Vagina (tissue), 2 donors: ENCODE measurements at regions not wholly inside any gene's neighbourhood (a gene's known extent, or its start where the extent isn't known, plus 50 kb on each side); places are given as distances from the start of the nearest gene placed in this dataset.

ENCODE experiments used
- DNase-seq, 2 donors: peaks; one replicate each; pipeline ENCODE4 v3.0.0-alpha.2; 2017; ENCODE audit errors: extremely low spot score in 2 of 2
- H3K27ac ChIP-seq: fragments of 200-600 bp; sonication (generic); one replicate; pipeline ENCODE4 v1.5.1; 2019
- H3K27me3 ChIP-seq: fragments of 200-600 bp; sonication (generic); one replicate; pipeline ENCODE4 v1.5.1; 2019
- H3K36me3 ChIP-seq, 2 donors: fragments of 200-600 bp; sonication (generic); one replicate each; pipeline ENCODE4 v1.5.1; 2017 to 2019
- H3K4me1 ChIP-seq: fragments of 200-600 bp; sonication (generic); one replicate; pipeline ENCODE4 v1.5.1; 2019
- H3K4me3 ChIP-seq, 2 donors: fragments of 200-600 bp; sonication (generic); 1 replicate in 1 of 2; 2 replicates in 1 of 2; pipeline ENCODE4 v1.5.1; 2016 to 2019
- H3K9me3 ChIP-seq: fragments of 200-600 bp; sonication (generic); one replicate; pipeline ENCODE4 v1.5.1; 2019
- POLR2A ChIP-seq, 2 donors: fragments of 450-650 bp; IDR thresholded peaks; one replicate each; pipeline ENCODE4 v1.6.1; 2017; ENCODE audit warnings: antibody characterized with exemption in 2 of 2, mild to moderate bottlenecking in 2 of 2, moderate library complexity in 2 of 2
- POLR2AphosphoS5 ChIP-seq, 2 donors: sonication (generic); formaldehyde crosslinking; IDR thresholded peaks; one replicate each; pipeline ENCODE4 v1.9.0; 2017; ENCODE audit warnings: antibody characterized with exemption in 2 of 2, mild to moderate bottlenecking in 2 of 2, low read depth in 1 of 2; ENCODE audit not compliant: insufficient read depth in 1 of 2
- intact Hi-C: fragments of 100-400 bp; cut with DNase I; formaldehyde crosslinking; loops from one replicate; pipeline ENCODE4 v1.15.1; 2023
- TF ChIP-seq, protein P1 (sequence below), 3 experiments: fragments of 450-650 bp in 2 of 3; fragments of 200-600 bp in 1 of 3; sonication (generic) in 1 of 3; IDR thresholded peaks; one replicate each; pipeline ENCODE4 v1.5.1; 2017 to 2019; ENCODE audit warnings: antibody characterized with exemption in 3 of 3, mild to moderate bottlenecking in 2 of 3, moderate library complexity in 2 of 3

DNA sequence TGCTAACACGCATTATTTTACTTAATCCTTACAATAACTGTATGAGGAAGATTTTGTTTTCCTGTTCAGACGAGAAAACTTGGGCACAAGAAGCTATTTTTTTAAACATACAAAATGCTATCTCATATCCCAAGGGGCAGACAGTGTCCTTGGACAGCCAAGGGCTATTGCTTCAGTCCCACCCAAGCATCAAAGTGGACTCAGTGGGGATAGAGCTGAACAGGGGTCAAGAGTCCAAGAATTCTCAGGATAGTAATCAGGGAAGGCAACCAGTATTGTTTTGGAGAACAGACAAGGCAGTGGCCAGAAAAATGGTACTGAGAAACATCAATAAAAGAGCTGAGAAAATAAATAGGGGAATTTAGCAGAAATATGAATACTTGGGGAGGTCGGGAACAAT lies 465.7 kb downstream of the PLPP3 start:
- Histone ChIP-seq H3K4me1 (no peaks in the 10 kb centered on the region), H3K36me3 (no peaks in the 10 kb centered on the region), H3K4me3 (no peak overlapping the region), H3K9me3 (peaks cover 6% of the 10 kb centered on the region), H3K27ac (no peak overlapping the region), H3K27me3 (no peaks in the 10 kb centered on the region)
- intact Hi-C loops, result no loop called here
- DNase-seq, result no peak
- TF ChIP-seq POLR2A (IDR thresholded peaks at IDR 0.05), result no peak
- TF ChIP-seq, protein P1, sequence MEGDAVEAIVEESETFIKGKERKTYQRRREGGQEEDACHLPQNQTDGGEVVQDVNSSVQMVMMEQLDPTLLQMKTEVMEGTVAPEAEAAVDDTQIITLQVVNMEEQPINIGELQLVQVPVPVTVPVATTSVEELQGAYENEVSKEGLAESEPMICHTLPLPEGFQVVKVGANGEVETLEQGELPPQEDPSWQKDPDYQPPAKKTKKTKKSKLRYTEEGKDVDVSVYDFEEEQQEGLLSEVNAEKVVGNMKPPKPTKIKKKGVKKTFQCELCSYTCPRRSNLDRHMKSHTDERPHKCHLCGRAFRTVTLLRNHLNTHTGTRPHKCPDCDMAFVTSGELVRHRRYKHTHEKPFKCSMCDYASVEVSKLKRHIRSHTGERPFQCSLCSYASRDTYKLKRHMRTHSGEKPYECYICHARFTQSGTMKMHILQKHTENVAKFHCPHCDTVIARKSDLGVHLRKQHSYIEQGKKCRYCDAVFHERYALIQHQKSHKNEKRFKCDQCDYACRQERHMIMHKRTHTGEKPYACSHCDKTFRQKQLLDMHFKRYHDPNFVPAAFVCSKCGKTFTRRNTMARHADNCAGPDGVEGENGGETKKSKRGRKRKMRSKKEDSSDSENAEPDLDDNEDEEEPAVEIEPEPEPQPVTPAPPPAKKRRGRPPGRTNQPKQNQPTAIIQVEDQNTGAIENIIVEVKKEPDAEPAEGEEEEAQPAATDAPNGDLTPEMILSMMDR (IDR thresholded peaks at IDR 0.05), result no peak

DNA sequence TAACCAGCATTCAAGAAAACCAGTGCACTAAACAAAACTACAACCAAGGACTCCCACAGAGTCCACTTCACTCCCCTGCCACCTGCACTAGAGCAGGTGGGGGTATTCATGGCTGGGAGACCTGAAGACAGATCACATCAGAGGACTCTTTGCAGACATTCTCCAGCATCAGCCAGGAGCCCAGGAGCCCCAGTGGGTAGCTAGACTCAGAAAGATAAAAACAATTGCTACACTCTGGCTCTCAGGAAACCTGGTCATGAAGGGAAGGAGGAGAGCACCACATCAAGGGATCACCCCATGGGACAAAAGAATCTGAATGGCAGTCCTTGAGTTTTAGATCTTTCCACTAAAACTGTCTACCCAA lies 472.1 kb downstream of the PLPP3 start:
- TF ChIP-seq POLR2AphosphoS5 (IDR thresholded peaks at IDR 0.05; ENCODE audit: insufficient read depth in 1 of 2, low read depth in 1 of 2), result no peak
- no peak for TF ChIP-seq POLR2A (IDR thresholded peaks at IDR 0.05)
- TF ChIP-seq, protein P1 (IDR thresholded peaks at IDR 0.05), result no peak
- Histone ChIP-seq H3K36me3 (no peaks in the 10 kb centered on the region), H3K4me3 (no peak overlapping the region), H3K27me3 (no peaks in the 10 kb centered on the region), H3K9me3 (peaks cover 6% of the 10 kb centered on the region), H3K4me1 (no peaks in the 10 kb centered on the region), H3K27ac (no peak overlapping the region)
- intact Hi-C loops, result no loop called here
- no peak for DNase-seq

DNA sequence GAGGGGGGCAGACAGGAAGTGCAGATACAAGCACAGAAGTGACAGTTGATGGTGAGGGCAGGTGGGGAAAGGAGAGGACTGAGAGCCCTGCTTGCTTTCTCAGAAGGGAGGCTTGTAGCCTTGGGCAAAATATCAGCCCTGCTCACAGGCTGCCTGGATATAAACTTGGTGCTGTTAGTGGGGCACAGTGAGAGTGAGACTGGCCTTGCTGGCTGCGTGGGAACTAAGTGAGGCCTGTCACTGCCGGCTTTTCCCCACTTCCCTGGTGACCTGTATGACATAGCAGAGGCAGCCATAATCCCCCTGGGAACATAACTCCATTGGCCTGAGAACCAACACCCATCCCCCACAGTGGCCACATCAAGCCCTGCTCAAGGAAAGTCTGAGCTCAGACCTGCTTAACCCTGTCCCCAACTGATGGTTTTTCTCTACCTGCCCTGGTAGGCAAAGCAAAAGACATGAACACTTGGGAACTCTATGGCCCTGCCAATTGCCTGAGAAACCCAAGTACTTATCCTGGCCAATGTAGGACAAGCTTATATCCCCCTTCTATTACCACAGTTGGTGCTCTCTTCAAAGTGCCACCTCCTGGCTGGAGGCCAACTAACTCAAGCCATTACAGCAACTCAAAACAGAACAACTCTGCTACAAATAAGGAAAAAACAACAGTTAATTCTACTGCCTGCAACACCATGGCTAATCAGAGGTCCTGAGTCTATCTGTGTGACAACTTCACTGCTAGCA lies 472.7 kb downstream of the PLPP3 start:
- Histone ChIP-seq H3K9me3 (peaks cover 4% of the 10 kb centered on the region), H3K4me3 (no peak overlapping the region), H3K27ac (no peak overlapping the region), H3K4me1 (no peaks in the 10 kb centered on the region), H3K36me3 (no peaks in the 10 kb centered on the region), H3K27me3 (no peaks in the 10 kb centered on the region)
- TF ChIP-seq, protein P1 (IDR thresholded peaks at IDR 0.05), result no peak
- no peak for TF ChIP-seq POLR2AphosphoS5 (IDR thresholded peaks at IDR 0.05; ENCODE audit: insufficient read depth in 1 of 2, low read depth in 1 of 2)
- no peak for TF ChIP-seq POLR2A (IDR thresholded peaks at IDR 0.05)
- intact Hi-C loops, result no loop called here
- no peak for DNase-seq

DNA sequence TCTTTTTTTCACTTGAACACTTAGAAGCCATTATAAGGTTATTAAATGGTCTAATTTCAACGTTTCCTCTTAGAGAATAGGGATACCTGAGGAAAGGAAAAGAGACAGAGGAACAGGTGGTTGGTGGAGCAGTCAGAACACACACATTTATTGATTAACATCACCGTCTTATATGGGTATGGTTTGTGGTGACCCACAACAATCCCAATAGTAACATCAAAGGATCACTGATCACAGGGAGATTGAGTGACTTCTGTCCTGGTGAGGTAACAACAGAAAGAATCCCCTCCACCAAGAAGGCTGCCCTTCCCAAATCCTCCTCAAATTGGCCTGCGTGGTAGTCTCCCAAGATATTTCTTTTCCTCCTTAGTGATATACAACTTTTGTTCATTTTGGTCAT lies 474.0 kb downstream of the PLPP3 start:
- H3K4me1 ChIP-seq, result no peaks in the 10 kb centered on the region
- intact Hi-C loops, result no loop called here
- H3K27ac ChIP-seq, result no peak overlapping the region
- H3K9me3 ChIP-seq, result no peaks in the 10 kb centered on the region
- DNase-seq, result no peak
- H3K36me3 ChIP-seq, result no peaks in the 10 kb centered on the region
- TF ChIP-seq, protein P1 (IDR thresholded peaks at IDR 0.05), result no peak
- TF ChIP-seq POLR2A (IDR thresholded peaks at IDR 0.05), result no peak
- TF ChIP-seq POLR2AphosphoS5 (IDR thresholded peaks at IDR 0.05; ENCODE audit: insufficient read depth in 1 of 2, low read depth in 1 of 2), result no peak
- H3K4me3 ChIP-seq, result no peak overlapping the region
- H3K27me3 ChIP-seq, result no peaks in the 10 kb centered on the region

DNA sequence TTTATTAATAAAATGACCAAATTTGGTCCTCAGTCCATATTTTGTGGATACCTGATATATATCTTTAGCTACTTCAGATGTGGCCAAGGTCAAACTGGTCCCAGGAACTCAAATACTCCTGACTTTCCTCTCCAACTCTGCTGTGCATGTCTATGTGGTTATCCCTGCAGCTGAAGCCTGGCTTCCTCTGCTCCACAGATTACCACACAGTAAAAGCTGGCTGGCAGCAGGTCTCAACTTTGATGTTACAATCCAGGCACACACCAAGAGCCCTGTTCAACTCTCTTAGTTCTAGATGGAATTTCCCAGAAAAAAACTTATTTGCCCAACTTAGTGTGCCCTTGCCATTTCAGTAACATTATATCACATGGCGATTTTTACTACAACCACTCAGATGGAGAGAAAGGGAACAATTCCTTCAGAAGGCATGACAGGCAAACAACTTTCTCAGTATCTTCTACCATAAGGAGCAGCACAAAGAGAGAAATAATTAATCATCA lies 479.5 kb downstream of the PLPP3 start:
- Histone ChIP-seq H3K36me3 (no peaks in the 10 kb centered on the region), H3K27me3 (no peaks in the 10 kb centered on the region), H3K9me3 (no peaks in the 10 kb centered on the region), H3K4me3 (no peak overlapping the region), H3K27ac (no peak overlapping the region), H3K4me1 (no peaks in the 10 kb centered on the region)
- no peak for DNase-seq
- TF ChIP-seq, protein P1 (IDR thresholded peaks at IDR 0.05), result no peak
- no peak for TF ChIP-seq POLR2AphosphoS5 (IDR thresholded peaks at IDR 0.05; ENCODE audit: insufficient read depth in 1 of 2, low read depth in 1 of 2)
- no peak for TF ChIP-seq POLR2A (IDR thresholded peaks at IDR 0.05)
- intact Hi-C loops, result no loop called here
